Ectodermal cell (in vitro differentiated cells): ENCODE measurements at regions not wholly inside any gene's neighbourhood (a gene's known extent, or its start where the extent isn't known, plus 50 kb on each side); places are given as distances from the start of the nearest gene placed in this dataset.

Source experiments
- H3K27ac ChIP-seq: 2 replicates; pipeline ENCODE4 v1.7.0; 2013; ENCODE audit warnings: mild to moderate bottlenecking, low read depth, low read length; ENCODE audit not compliant: insufficient read depth, poor library complexity, severe bottlenecking
- H3K27me3 ChIP-seq: 2 replicates; pipeline ENCODE4 v1.7.0; 2013; ENCODE audit warnings: mild to moderate bottlenecking, low read length; ENCODE audit not compliant: insufficient read depth, control insufficient read depth, poor library complexity, severe bottlenecking
- H3K36me3 ChIP-seq: one replicate; pipeline ENCODE4 v1.7.0; 2013; ENCODE audit warnings: low read length; ENCODE audit not compliant: control insufficient read depth, insufficient read depth
- H3K4me1 ChIP-seq: one replicate; pipeline ENCODE4 v1.7.0; 2013; ENCODE audit warnings: low read length; ENCODE audit not compliant: control insufficient read depth, insufficient read depth
- H3K4me3 ChIP-seq: 2 replicates; pipeline ENCODE4 v1.7.0; 2013; ENCODE audit warnings: low read depth, low read length, control low read depth; ENCODE audit not compliant: insufficient read depth
- H3K9me3 ChIP-seq: 2 replicates; pipeline ENCODE4 v1.7.0; 2013; ENCODE audit warnings: mild to moderate bottlenecking, low read length, moderate library complexity; ENCODE audit not compliant: control insufficient read depth
- WGBS, 2 experiments: methylation state at CpG; one replicate each; pipeline ENCODE4 v1.1.7; 2013; ENCODE audit warnings: missing lambda C conversion rate in 2 of 2; 5-methylcytosine and 5-hydroxymethylcytosine counted together

DNA sequence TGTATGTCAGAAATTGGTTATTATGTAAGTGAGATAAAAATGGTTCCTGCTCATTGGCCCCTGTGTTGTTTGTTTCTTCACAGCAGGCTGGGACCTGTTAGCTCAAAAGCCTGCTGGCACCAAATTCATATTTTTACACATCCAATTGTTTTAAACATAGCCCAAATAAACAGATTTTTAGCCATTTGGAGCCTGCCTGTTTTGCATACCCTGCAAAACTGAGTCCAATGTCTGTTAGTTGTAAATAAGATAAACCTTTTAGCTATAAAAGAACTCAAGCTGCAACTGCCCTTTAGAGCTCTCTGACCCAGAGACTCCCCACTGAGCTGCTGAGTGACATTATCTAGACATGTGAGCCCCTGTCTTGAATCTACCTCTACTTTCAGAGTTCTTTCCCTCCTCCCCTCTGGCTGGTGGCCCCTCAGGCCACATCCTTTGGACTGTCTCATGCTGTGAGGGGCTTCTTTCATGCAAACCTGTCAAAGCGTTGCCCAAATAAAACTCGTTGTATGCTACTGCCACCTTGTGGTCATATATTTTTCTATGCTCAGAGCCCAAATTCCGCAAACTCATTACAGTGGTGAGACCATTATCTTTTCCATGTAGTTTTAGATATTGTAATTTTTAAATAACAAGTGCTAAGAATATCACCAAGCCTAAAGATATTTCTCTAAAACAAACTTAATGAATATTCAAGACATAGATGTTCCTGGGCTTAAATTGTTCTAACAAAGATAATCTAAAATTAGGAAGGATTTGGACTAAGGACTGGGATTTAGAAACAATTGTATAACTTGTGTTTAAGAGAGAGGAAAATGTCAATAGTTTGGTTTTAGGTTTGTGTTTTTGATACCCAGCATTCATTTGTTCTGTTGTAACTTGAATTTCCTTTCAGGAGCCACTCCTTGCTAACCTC, 337.9 kb downstream of the AACS start:
- no peaks in the 10 kb centered on the region for H3K4me1 ChIP-seq
- H3K27ac ChIP-seq, result no peak overlapping the region
- no peaks in the 10 kb centered on the region for H3K36me3 ChIP-seq
- no peak overlapping the region for H3K4me3 ChIP-seq
- no peaks in the 10 kb centered on the region for H3K27me3 ChIP-seq
- no peaks in the 10 kb centered on the region for H3K9me3 ChIP-seq
- WGBS, 2 experiments, result 12 to 13% methylated on average over 3 of the region's 3 CpGs

GRCh38 chr12:125403843-125404242, 338.6 kb downstream of the AACS start:
- no peak overlapping the region for H3K27ac ChIP-seq
- 89 to 95% methylated on average over 2 of the region's 2 CpGs for WGBS, 2 experiments
- no peaks in the 10 kb centered on the region for H3K4me1 ChIP-seq
- H3K36me3 ChIP-seq, result no peaks in the 10 kb centered on the region
- no peaks in the 10 kb centered on the region for H3K9me3 ChIP-seq
- H3K27me3 ChIP-seq, result no peaks in the 10 kb centered on the region
- H3K4me3 ChIP-seq, result no peak overlapping the region

DNA sequence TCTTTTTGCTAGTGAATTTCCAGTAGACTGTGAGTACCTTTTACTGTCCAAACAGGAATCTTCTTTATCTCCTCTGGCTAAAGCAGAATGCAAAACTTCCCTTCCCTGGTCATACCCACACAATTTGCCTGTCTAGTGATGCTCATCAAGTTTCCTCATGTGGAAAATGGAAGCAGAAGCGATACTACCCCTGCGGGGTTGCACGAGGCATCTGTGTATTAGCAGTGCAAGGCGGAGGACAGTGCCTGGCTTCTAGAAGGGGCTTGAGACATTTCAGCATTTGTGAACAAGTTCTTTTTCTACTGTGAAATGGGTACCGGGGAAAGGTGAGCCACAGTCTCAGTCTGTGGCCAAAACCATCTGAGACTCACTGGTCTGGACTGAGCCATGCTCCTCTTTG, 340.9 kb downstream of the AACS start:
- Histone ChIP-seq H3K36me3 (no peaks in the 10 kb centered on the region), H3K27me3 (no peaks in the 10 kb centered on the region), H3K4me3 (no peak overlapping the region), H3K27ac (no peak overlapping the region), H3K9me3 (no peaks in the 10 kb centered on the region), H3K4me1 (no peaks in the 10 kb centered on the region)
- 76% methylated on average over 5 of the region's 5 CpGs for WGBS, 2 experiments

DNA sequence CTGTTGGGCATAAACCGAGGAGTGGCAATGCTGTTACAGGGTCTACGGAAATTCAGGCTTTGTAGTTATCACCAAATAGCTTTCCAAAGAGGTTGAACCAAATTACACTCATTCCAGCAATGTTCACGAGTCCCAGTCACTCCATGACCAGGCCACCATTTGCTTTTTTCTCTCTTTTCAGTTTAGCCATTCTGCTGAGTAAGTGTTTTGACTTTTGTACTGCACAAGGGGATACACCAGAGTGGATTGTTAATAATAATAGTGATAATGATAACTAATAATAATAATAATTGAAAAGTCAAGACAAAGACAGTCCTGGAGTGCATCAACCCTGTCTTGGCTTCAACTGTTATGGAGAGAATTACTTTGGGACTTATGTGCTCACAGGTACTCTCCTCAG, 343.5 kb downstream of the AACS start:
- no peaks in the 10 kb centered on the region for H3K27me3 ChIP-seq
- WGBS, 2 experiments, result 91 to 92% methylated on average over 3 of the region's 3 CpGs
- H3K4me1 ChIP-seq, result no peaks in the 10 kb centered on the region
- H3K27ac ChIP-seq, result no peak overlapping the region
- H3K9me3 ChIP-seq, result no peaks in the 10 kb centered on the region
- H3K4me3 ChIP-seq, result no peak overlapping the region
- no peaks in the 10 kb centered on the region for H3K36me3 ChIP-seq

- no peaks in the 10 kb centered on the region for H3K36me3 ChIP-seq
- no peaks in the 10 kb centered on the region for H3K4me1 ChIP-seq
- no peak overlapping the region for H3K4me3 ChIP-seq
- no peaks in the 10 kb centered on the region for H3K27me3 ChIP-seq
- 91 to 93% methylated on average over 11 of the region's 11 CpGs for WGBS, 2 experiments
- H3K9me3 ChIP-seq, result no peaks in the 10 kb centered on the region
- H3K27ac ChIP-seq, result no peak overlapping the region
Measured at GRCh38 chr12:125412506-125412905, 347.3 kb downstream of the AACS start.

GRCh38 chr12:125417446-125417845, 352.2 kb downstream of the AACS start:
- WGBS, 2 experiments, result 94 to 95% methylated on average over 3 of the region's 3 CpGs
- H3K9me3 ChIP-seq, result no peaks in the 10 kb centered on the region

GRCh38 chr12:125418902-125419564, 353.8 kb downstream of the AACS start:
- Histone ChIP-seq H3K4me3 (no peak overlapping the region), H3K9me3 (no peaks in the 10 kb centered on the region), H3K36me3 (no peaks in the 10 kb centered on the region), H3K27ac (no peak overlapping the region), H3K27me3 (no peaks in the 10 kb centered on the region), H3K4me1 (no peaks in the 10 kb centered on the region)
- 93 to 97% methylated on average over 7 of the region's 7 CpGs for WGBS, 2 experiments

More at GRCh38 chr12:125417446-125417845, 352.2 kb downstream of the AACS start:
- H3K27ac ChIP-seq, result no peak overlapping the region
- H3K36me3 ChIP-seq, result no peaks in the 10 kb centered on the region
- no peak overlapping the region for H3K4me3 ChIP-seq
- no peaks in the 10 kb centered on the region for H3K4me1 ChIP-seq
- no peaks in the 10 kb centered on the region for H3K27me3 ChIP-seq

- Histone ChIP-seq H3K4me3 (no peak overlapping the region), H3K27ac (no peak overlapping the region), H3K27me3 (no peaks in the 10 kb centered on the region), H3K9me3 (no peaks in the 10 kb centered on the region), H3K4me1 (no peaks in the 10 kb centered on the region), H3K36me3 (no peaks in the 10 kb centered on the region)
- WGBS, 2 experiments, result 74 to 84% methylated on average over 3 of the region's 3 CpGs
Measured at GRCh38 chr12:125424909-125425308, 359.7 kb downstream of the AACS start.

DNA sequence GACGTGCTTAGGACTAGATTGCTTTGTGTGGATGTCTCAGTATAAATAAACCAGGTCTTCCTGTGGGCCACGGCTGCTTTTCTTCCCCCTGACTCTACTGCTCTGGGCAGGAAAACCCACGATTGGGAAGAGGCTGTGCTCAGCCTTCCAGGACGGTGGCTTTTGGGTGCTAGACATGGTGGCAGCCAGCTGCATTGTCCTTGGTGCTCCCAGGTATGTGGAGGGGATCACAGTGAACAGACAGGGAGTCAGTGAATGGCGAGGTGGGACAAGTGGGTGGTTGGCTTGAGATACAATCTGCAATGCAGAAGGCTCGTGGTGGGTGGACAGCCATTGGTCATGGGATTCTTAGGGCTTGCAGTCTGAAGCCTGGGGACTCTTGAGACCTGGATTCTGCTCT, 366.3 kb downstream of the AACS start:
- no peak overlapping the region for H3K27ac ChIP-seq
- H3K9me3 ChIP-seq, result no peaks in the 10 kb centered on the region
- no peaks in the 10 kb centered on the region for H3K27me3 ChIP-seq
- no peaks in the 10 kb centered on the region for H3K4me1 ChIP-seq
- no peaks in the 10 kb centered on the region for H3K36me3 ChIP-seq
- no peak overlapping the region for H3K4me3 ChIP-seq
- WGBS, 2 experiments, result 91 to 92% methylated on average over 6 of the region's 6 CpGs

DNA sequence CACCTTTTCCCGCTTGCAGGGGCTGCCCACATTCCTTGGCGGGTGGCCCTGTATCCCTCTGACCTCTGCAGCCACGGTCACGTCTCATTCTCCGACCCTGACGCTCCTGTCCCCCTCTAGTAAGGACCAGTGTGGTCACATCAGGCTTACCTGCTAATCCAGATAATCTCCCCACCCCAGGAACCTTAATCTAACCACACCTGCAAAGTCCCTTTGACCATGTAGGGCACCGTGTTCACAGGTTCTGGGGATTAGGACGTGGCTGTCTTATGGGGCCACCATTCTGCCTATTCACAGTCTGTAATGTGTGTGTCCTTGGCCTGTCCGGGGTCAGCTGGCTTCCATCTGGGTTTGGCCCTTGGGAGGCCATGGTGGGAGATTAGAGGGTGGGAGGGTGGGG, 368.9 kb downstream of the AACS start:
- Histone ChIP-seq H3K9me3 (no peaks in the 10 kb centered on the region), H3K4me1 (no peaks in the 10 kb centered on the region), H3K36me3 (no peaks in the 10 kb centered on the region), H3K27ac (no peak overlapping the region), H3K4me3 (no peak overlapping the region), H3K27me3 (no peaks in the 10 kb centered on the region)
- WGBS, 2 experiments, result 94 to 95% methylated on average over 9 of the region's 9 CpGs
